LNCaP clone FGC (cell line): ENCODE measurements at regions not wholly inside any gene's neighbourhood (a gene's known extent, or its start where the extent isn't known, plus 50 kb on each side); places are given as distances from the start of the nearest gene placed in this dataset.
"Not testable (repeated sequence)": the region's sequence is repeated elsewhere in the genome, so short reads cannot be mapped to it uniquely, and the experiment has no call there.

Experiments
- DNase-seq: peaks from one replicate; pipeline ENCODE4 v3.0.0-alpha.2; 2011; ENCODE audit warnings: low read depth
- H3K4me3 ChIP-seq: 2 replicates; pipeline ENCODE4 v1.5.1; 2011; ENCODE audit warnings: mild to moderate bottlenecking, low read depth, low read length, control low read depth
- TF ChIP-seq, protein P1 (sequence below): IDR thresholded peaks from 2 replicates; pipeline ENCODE4 v1.5.1; 2012; ENCODE audit warnings: mild to moderate bottlenecking; ENCODE audit not compliant: control insufficient read depth, insufficient read depth; ENCODE audit errors: extremely low read depth

DNA sequence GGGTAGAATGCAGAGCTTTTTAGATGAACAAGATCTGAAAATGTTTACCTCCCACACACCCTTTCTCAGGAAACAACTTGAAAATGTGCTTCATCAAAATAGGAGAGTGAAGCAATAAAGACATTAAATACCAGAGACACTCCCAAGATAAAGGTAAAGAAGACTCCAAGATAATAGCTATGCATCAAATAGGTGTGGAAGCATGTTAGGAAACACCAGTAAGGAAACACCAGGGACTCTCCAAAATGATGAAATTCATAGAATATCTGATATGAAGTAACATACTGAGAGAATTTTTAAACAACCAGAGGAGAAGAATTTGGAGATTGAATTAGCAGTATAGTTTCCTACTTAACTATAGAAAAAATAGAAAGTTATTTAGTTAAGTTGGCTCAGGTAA, 57.0 kb downstream of the OR10A6 start:
- DNase-seq: no peak
- TF ChIP-seq, protein P1, sequence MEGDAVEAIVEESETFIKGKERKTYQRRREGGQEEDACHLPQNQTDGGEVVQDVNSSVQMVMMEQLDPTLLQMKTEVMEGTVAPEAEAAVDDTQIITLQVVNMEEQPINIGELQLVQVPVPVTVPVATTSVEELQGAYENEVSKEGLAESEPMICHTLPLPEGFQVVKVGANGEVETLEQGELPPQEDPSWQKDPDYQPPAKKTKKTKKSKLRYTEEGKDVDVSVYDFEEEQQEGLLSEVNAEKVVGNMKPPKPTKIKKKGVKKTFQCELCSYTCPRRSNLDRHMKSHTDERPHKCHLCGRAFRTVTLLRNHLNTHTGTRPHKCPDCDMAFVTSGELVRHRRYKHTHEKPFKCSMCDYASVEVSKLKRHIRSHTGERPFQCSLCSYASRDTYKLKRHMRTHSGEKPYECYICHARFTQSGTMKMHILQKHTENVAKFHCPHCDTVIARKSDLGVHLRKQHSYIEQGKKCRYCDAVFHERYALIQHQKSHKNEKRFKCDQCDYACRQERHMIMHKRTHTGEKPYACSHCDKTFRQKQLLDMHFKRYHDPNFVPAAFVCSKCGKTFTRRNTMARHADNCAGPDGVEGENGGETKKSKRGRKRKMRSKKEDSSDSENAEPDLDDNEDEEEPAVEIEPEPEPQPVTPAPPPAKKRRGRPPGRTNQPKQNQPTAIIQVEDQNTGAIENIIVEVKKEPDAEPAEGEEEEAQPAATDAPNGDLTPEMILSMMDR: no peak
- no peak overlapping the region for H3K4me3 ChIP-seq

DNA sequence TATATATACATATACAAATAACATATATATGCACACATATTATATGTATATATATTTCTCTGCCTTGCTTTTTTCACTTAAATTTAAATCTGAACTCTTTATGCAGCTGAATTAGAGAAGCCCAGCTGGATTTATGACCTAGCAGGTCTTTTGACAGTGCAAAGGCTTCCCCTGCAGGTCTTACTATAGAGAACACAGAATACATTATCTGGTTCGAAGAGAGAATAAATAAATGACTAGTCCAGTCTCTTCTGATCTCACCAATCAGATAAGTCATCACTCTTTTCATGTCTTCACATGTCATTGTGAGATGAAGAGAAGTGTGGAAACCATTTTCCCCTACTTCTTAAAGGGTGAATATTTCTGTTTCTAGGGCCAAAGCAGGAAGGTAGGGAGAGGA, 58.2 kb downstream of the OR10A6 start:
- H3K4me3 ChIP-seq: no peak overlapping the region
- DNase-seq: no peak
- TF ChIP-seq, protein P1: no peak

DNA sequence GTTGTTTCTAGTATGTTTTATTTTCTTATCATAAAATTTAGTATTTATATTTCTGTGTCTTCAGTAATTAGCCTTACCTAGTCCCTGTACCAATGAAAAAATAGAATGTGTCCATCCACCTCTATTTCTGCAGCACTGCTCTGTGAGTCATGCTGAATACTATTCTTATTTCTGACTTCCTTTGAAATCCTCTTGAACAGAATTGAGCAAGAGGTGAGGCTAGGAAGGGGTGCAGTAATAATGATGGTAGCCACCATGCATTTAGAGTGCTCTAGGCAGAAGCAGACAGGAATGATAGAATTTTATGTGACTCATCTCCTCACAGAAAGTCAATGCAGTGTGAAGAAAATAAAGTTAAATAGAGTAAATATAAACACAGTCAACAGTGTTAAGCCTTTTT, 60.0 kb downstream of the OR10A6 start:
- TF ChIP-seq, protein P1: no peak
- no peak for DNase-seq
- no peak overlapping the region for H3K4me3 ChIP-seq

DNA sequence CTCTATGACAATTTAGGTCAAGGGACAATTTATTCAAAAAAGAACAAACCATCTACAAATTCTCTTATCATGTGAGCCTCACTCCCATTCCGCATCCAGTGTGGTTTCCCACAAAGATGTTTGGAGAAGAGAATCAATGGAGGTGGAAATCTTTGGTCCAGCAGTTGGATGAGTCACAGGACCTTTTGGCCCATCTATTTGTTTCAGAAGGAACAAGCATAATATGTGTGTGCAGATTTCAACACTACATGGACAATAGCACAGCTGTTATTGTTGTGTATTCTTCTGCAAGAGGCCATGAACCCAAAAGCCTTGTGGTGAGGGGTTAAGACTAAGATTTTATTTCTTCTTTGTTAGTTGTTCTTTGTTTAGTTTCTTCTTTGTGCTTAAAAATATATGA, 61.6 kb downstream of the OR10A6 start:
- H3K4me3 ChIP-seq: no peak overlapping the region
- TF ChIP-seq, protein P1: no peak
- DNase-seq: no peak

DNA sequence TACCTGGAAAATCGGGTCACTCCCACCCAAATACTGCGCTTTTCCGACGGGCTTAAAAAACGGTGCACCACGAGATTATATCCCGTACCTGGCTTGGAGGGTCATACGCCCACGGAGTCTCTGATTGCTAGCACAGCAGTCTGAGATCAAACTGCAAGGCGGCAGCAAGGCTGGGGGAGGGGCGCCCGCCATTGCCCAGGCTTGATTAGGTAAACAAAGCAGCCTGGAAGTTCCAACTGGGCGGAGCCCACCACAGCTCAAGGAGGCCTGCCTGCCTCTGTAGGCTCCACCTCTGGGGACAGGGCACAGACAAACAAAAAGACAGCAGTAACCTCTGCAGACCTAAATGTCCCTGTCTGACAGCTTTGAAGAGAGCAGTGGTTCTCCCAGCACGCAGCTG, 64.5 kb upstream of the OR5P2 start:
- not testable (repeated sequence) for DNase-seq, H3K4me3 ChIP-seq

DNA sequence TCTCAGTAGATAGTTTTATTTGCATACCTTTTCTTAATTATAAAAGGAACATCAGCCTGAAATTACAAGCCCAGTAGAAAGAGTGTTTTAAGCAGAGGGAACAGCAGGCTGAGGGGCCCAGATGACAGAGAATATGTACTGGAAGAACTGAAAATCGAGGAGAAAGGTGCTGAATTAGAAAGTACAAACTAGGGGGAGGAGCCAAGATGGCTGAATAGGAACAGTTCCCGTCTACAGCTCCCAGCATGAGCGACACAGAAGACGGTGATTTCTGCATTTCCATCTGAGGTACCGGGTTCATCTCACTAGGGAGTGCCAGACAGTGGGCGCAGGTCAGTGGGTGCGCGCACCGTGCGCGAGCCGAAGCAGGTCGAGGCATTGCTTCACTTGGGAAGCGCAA, 64.1 kb upstream of the OR5P2 start:
- not testable (repeated sequence) for DNase-seq, H3K4me3 ChIP-seq

DNA sequence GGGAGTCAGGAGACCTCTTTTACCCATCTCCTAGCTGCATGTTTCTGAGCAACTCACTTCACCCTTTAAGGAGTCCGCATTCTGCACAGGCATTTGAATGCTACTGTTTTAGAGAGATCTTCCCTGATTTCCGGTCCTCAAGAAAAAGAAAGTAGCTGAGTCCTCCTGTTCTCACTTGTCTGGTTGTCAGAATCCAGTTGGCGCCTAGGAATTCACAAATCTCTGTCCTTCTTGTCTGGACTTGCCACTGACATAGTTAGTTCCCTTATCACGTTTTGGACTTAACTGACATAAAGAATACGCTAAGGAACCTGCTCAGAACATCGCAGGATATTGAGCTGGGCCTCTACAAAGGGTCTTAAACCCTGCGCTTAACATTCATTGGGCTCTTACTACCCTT, 61.3 kb upstream of the OR5P2 start:
- no peak for DNase-seq
- TF ChIP-seq, protein P1: no peak

DNA sequence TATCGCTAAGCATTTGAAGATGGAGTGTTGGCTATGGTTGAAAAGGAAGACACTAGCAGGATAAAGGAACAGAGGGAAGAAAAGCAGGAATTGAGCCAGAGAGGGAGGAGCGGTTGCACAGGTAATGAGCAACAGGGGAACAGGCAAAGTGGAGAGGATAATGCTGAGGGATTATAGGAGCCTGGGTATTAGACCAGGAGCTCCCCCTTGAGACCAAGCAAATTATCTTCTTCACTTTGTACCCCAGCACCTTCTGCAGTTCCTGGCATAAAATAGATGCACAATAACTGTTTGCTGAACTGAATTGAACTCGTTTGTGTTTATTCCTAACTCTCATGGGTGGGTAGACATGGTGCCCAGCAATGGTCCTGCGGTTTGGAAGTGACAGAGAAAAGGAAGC, 54.6 kb upstream of the OR5P2 start:
- TF ChIP-seq, protein P1: 0 out of 2 replicates have a peak, but pooled peaks have one; percentile 20
- H3K4me3 ChIP-seq: no peak overlapping the region
- DNase-seq: peak; percentile 2

More for the DNA sequence above, 61.3 kb upstream of the OR5P2 start:
- H3K4me3 ChIP-seq: no peak overlapping the region
